CD4-positive, alpha-beta T cell treated with Interleukin-6 at 100 ng/mL for 8 hours (primary cell): ENCODE measurements at regions not wholly inside any gene's neighbourhood (a gene's known extent, or its start where the extent isn't known, plus 50 kb on each side); places are given as distances from the start of the nearest gene placed in this dataset.
"Not testable (repeated sequence)": the region's sequence is repeated elsewhere in the genome, so short reads cannot be mapped to it uniquely, and the experiment has no call there.

Experiments used
- DNase-seq: peaks from one replicate; pipeline ENCODE4 v3.0.0-alpha.2; 2020; ENCODE audit warnings: mixed read lengths, low spot score

DNA sequence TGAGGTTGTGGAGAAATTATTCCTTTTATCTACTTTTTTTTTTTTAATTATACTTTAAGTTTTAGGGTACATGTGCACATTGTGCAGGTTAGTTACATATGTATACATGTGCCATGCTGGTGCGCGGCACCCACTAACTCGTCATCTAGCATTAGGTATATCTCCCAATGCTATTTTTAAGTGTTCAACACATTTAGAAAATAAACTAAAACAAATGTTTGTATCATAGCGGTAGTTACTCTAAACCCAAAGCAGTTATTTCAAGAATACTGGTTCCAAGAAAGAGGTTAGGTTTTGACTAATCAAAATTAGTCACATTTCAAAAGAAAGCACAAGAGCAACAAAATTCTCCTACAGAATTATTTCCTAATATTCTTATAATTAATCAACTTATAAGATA is 119.5 kb upstream of the SEM1 start:
- DNase-seq: not testable (repeated sequence)

DNA sequence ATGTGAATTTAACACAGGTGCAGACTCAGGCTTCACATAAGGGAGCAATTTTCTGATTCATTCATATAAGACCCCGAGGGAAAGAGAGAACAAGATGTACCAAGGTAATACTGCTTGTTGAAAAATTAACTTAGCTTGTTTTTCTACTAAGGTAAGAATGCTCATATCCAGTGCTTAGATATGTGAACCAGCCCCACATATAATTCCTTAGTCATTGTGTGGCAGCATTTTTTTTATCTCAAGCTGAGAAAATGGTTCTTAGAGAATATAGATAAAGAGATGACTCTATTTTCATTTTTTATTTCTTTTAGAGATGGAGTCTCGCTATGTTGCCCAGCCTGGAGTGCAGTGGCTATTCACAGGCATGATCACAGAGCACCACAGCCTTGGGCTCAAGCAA is 121.8 kb upstream of the SEM1 start:
- DNase-seq: no peak

DNA sequence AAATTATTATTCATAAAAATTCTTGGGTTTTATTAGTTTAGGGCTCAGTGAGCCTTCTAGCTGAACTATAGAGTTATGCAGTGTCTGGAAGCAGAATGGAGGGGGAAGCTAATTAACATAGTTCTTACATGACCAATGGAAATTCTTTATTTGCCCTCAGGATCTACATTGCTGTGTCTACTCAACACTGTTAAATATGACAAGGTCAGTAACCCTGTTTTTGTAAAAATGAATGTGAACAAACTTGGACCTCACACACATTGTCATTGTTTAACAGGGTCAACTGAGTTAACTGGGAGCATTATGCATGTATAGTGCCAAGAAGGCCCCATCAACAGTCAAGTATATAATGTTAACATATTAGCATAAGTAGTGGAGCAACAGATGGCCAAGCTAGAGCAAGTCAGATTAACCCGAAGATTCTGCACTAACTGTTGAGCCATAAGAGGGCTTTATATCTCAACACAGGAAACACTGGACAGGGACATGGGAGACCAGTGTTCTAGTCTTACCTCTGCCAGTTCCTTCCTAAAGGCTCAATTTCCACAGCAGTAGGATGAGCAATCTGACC is 122.5 kb upstream of the SEM1 start:
- DNase-seq: no peak

DNA sequence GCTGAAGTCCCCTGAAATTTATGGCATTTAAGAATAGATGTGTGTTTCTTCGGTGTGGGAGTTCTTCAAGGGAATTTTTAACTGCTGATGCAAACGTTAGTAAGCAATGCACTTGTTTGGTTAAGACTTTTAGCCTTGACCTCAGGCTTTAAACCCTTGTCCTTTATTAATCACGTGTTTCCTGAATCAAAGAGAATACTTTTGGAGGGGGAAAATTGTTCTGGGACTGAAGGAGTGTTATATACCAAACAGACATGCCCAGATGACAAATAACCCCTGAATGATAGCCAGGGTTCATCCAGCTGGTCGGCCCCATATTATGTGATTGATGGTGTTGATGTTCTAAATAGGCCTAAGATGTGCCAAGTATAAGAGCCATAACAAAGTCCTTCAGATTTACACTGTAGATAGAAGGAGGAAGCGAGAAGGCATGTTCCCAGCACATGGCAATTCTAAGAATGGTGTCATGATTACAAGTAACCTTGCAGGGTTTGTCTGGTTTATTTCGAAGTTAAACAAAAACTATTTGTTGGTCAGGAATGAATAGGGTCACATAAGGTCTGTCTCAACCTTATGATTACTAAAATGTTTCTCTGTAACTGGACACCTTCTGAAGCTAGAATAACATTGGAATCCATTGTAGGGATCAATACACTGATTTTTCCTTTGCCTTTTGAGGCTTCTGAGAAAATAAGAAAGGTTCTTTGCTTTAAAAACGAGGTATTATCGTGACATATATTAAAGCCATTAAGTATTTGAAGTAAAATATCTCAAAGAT is 124.2 kb upstream of the SEM1 start:
- no peak for DNase-seq

DNA sequence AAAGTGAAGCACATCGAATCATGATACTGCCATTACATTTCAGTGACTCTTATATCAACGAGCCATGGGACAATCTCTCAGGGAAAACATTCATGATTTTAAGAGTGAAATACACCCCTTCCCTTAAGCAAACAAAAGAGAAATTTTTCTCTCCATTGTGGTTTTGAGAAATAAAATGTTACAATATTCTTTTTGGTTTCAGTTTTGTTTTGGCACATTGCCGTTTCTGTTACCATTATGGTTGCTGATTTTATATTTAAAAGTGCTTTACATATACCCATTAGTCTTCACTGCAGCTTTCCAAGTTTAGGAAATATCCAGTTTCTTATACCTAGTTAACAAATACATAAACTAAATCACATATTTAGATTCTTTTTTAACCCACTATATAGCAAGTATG is 126.8 kb upstream of the SEM1 start:
- no peak for DNase-seq

DNA sequence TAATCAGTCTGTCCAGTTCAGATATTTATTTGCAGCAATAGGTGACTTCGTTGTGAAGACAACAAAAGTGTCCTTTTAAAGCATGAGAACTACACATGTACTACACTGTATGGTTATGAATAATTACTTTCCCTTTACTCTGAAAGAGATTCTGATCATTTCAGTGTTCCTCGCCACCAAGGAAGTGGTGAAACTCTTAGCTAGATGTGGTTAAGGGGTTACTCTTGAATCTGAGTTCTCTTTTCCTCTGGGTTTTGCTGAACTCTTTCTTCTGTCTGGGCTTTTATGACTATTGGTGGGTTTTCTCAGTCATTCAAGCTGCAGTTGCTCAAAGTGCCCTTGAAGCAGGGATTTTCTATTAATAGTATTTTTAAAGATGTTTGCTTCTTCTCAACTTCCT is 127.9 kb upstream of the SEM1 start:
- peak; percentile 26 for DNase-seq

DNA sequence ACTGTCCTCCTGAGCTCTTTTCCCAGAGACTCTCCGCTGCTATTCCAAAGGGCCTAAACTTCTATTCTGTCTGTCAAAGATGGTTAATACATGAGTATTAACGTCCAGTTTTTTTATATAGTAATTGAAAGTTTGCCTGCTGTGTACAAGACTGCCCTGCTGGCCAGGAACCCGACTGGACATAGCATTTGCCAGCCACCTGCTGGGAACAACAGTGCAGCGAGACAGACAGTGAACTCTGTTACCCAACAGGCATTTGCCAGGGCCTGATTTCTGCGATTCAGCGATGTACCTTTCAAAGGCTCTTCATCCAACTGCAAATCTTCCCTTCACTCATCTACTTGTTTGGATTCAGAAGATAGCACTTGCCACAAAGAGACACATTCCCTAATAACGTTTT is 128.8 kb upstream of the SEM1 start:
- no peak for DNase-seq

DNA sequence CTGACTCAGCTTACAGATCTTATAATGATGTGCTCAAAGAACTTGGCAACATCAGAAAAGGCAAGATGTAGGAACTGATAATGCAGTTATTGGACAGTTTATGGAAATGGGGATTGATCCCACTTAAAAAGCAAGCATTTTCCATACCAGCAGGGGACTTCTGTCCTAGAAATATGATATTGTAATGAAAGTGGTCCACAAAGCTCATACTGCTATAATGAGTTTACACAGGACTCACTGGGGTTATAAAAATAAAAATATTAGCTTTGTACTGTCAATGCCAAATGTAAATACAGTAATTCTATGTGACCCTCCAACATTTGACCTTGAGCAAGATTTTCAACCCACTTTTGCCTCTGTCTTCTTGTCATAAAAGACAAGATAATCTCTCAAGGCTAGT is 145.5 kb upstream of the SEM1 start:
- no peak for DNase-seq

DNA sequence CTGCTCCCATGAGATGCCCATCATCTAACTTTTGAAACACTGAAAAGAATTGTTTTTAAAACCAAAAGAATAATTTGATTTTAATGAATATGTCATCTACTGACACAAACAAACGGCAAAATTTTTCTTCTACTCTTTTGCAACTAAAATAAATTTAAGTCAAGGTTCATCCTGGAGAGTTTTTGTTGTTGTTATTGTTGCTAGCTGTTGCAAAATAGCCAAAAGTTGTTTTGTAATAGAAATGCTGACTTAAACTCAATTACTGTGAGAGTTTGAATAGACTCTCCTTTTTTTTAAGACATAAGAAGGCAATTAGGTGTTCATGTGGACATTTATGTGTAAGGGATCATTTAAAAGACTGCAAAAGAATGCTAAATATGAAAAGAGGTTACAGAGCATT is 146.0 kb upstream of the SEM1 start:
- no peak for DNase-seq

DNA sequence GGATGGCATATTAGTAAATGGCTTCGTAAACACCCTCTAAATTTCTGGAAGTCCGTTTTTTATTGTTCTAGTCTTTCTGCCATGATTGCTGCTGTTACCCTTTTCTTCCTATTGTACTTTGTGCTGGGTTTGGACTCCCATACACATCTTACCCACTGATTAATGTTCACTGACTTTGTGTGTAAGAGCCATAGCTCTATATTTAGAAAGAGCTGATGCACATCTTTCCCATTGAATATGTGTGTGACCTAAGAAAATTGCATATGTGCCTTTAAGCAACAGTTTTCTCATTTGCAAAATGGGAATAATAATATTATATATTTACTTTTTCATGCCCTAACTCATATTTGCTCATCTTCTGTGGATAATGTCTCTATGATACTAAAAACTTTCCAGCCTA is 135.8 kb upstream of the DLX6 start:
- DNase-seq: no peak

DNA sequence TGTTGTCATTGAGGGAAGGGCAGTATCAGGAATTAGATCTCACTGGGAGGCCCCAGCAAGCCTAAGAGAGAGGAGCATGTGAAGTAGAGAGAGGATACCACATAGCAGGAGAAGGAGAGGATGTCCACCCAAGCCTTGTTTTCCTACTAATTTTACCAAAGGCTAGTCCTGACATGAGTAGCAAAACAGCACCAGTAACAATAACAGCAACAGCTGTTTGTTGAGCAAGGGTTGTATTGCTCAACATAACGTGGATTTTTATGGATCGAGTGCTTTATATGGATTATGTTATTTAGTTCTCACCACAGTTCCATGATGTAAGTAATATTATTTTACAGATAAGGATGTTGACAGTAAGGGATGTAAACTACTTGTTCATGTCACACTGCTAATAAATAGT is 135.2 kb upstream of the DLX6 start:
- no peak for DNase-seq

DNA sequence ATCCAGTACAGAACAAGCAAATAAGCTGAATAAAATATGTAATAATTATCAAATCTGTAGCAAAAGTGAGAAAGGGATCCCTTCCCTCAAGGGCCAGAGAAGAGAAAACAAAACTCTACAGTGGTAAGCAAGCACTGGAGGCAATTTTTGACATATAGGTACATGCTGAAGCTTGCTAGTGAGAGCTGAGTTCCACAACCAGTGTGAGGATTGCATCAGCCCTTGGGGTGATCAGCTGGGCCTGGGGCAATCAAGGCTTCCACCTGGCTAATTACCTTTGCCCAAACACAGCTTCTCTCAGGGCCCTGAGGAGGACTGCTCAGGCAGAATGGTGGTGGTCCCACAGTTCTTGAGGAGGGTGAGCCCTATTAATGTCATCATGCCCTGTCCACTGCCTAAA is 134.4 kb upstream of the DLX6 start:
- DNase-seq: no peak

DNA sequence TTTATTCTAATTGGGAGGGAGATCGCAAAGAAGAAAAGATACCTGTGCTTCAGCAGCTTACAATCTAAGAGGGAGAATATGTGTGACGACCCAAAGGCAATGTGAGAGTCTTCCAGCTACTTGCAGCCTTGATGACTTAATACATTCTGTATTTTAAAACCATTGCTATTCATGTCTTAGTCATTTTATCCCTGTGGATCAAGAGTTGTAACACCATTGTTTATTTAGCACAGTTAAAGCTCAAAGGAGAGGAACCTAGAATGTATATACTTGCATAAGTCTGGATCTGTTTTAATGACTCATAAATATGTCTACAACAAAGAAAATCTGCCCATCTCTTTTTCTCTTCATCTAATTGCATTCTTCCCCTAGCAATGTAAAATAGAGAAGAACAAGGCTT is 117.9 kb upstream of the DLX6 start:
- DNase-seq: no peak

DNA sequence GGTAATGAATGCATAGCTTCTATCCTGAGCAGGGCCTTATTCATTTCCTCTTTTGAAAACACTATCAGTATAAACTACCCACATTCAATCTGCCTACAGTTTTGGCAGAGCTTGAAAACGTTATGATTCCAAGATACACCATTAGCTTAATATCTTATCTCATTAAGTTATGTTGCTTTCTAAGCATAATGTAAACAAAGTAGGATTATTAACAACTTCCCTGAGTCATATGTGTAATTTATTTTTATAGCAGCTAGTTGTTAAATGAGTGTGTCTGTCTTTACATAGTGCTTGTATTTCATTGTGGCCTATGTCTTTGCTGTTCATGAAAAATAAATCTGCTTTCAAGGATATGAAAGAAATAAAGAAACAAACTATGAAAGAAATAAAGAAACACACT is 106.2 kb upstream of the DLX6 start:
- DNase-seq: no peak

DNA sequence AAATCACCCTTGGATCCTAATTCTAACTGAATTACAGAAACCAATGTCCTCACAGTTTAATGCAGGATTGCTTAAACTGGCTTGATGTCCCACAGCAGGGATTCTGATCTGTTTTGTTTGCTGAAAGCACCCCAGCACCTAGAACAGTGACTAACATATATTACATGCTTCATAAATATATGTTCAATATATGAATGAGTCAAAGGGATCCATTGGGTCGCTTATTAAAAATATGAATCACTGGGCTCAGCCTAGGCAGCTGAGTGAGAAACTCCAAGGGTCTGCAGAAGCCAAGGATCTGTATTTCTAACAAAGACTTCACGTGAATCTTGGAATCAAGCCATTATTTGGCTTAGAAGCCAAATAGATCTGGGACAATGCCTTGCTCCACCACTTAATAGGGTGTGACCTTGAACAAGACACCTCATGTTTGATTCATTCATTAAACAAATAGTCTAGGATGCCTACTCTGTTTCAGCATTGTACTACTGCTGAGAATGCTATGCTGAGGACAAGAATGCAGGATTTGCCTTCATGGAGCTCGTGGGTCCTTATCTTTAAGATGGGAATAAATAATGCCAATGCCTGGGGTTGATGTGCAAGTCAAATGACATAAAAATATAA is 103.4 kb upstream of the DLX6 start:
- DNase-seq: no peak

DNA sequence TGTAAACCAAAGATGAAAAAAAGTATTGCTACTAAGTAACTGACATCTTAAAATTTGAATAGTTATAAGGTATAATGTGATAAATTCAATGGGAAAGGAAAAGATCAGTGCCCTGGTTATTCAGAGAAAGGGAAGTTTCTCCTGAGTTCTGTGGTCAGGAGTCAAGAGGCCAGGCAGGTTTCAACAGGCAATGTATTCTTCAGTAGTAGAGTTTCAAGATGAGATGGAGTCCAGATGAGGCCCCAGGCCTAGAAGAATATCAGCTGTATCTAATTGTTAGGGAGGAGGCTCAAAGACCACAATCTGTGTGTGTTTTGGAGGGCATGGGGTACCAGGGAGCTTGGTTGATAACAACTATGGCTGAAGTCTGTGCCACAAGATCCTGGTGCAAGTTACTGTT is 101.4 kb upstream of the DLX6 start:
- DNase-seq: no peak

DNA sequence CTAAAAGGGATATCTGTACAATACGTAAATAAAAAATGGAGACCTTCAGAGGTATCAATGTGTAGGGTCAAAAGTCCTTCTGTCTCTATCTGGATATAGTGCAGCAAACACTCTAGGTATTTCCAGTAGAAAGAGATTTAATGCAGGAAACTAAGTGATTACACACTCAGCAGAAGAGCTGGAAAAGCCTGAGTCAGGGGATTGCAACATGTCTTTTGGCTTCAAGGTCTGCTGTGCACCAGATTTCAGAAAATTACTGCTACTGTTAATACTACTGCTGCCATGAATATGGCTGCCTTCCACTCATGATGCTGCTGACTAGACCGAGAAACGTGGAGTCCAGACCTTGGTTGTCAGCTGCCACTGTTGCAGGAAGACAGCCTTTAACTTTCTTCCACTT is 94.9 kb upstream of the DLX6 start:
- DNase-seq: no peak

DNA sequence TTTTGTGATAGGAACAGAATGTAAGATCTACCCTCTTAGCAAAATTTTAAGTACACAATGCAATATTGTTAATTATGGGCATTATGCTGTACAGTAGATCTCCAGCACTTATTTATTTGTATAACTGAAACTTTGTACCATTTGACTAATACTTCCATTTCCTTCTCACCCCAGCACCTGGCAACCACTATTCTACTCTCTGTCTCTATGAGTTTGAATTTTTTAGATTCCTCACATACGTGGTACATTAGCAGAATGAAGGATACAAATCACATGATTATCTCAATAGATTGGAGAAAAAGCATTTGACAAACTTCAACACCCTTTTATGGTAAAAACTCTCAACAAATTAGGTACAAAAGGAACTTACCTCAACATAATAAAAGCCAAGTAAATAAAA is 90.3 kb upstream of the DLX6 start:
- no peak for DNase-seq

DNA sequence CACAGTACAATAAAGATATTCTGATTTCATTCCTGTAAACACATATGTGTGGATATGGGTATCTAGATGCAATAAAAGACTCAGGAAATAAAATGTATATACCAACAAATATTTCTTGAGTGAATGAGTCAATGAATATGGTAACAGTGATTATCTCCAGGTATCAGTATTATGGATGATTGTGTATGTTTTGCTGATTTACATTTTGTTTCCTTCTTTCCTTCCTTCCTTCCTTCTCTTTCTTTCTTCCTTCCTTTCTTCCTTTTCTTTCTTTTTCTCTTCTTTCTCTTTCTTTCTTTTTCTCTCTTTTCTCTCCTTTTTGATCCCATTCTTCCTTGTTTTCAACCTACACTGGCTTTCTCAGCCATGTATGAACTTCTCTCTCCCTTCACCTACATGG is 85.3 kb upstream of the DLX6 start:
- DNase-seq: no peak

DNA sequence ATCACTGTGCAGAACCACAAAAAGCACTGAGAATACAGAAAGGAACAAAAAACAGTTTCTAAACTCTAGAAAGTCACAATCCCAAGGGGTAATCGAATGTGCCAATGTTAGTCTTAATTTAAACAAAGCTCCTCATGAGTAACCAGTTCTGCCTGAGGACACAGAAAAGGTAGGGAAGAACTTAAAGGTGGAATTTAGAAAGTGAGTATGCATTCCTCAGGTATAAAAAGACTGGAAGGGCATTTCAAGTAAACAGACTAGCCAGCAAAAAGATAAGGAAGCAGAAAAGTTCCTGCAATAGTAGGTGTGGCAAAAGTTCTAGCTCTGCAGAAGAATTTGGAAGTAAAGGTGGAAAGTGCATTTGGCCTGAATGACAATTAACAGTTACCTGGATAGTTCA is 84.6 kb upstream of the DLX6 start:
- DNase-seq: no peak

DNA sequence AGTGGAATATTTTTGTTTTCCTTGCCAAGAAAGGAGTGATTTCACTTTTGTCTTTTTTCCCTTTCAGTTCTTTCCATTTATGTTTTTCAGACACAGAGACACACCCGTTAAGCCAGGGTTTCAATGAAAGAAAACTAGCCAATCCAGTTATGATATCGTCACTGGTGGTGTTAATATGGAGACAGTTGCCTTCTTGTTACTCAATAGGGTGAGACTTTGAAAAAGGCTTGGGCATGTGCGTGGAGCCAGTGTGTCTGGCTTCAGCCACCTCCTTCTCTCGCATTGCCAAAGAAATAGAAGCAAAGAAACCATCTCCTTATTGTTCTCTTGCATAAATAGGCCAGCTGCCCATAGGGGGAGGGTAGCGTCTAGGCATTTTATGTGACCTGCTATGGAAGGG is 84.1 kb upstream of the DLX6 start:
- DNase-seq: no peak

DNA sequence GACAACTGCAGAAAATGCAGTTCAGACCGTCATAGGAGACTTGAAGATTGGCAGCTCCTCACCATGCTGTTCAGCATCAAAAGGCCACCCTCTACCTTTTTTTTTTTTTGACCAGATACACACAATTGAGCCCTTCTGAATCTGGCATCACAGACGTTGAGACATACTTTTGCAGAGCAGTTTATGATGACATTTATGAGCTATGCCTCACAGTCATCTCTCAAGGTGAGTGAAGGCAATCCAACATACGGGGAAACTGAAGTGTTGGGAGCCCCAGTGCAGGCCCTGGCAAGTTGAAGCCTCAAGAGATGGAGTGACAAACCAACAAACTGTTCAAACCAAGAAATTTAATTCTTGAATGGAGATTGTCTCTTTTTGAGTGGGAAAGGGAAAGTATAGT is 83.6 kb upstream of the DLX6 start:
- no peak for DNase-seq

DNA sequence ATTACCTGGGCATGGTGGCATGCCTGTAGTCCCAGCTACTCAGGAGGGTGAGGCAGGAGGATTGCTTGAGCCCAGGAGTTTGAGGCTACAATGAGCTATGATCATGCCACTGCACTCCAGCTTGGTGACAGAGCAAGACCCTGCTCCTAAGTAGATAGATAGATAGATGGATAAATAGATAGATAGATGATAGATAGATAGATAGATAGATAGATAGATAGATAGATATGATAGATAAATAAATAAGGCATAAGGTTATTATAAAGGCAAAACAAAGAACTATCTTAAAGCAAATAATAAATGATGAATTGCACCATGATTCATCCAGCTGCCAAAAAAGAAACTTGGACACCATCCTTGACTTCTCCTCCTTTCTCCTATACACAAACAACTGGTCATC is 82.0 kb upstream of the DLX6 start:
- DNase-seq: not testable (repeated sequence)

DNA sequence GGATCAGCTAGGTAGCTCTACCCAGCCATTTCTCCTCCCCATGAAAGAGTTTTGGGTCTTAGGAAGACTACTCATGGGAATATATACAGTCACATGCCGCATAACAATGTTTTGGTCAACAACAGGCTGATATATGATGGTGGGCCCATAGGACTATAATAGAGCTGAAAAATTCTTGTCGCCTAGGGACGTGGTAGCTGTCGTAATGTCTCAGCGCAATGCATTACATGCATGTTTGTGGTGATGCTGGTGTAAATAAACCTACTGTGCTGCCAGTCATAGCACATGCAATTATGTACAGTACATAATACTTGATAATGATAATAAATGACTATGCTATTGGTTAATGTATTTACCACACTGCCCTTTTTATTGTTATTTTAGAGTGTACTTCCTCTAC is 78.2 kb upstream of the DLX6 start:
- DNase-seq: no peak
